Sigmoid colon (tissue), 6 donors: ENCODE measurements at regions not wholly inside any gene's neighbourhood (a gene's known extent, or its start where the extent isn't known, plus 50 kb on each side); places are given as distances from the start of the nearest gene placed in this dataset.

Experiments
- DNase-seq: peaks from one replicate; pipeline ENCODE4 v3.0.0-alpha.2; 2019
- H3K27ac ChIP-seq, 4 donors: fragments of 200-600 bp; sonication (generic); one replicate each; pipeline ENCODE4 v1.5.1; 2016 to 2019; ENCODE audit warnings: mild to moderate bottlenecking in 1 of 4
- H3K27me3 ChIP-seq, 3 donors: fragments of 200-600 bp; sonication (generic); one replicate each; pipeline ENCODE4 v1.5.1; 2019; ENCODE audit warnings: mild to moderate bottlenecking in 1 of 3
- H3K36me3 ChIP-seq, 4 donors: fragments of 200-600 bp; sonication (generic); one replicate each; pipeline ENCODE4 v1.5.1; 2016 to 2019
- H3K4me1 ChIP-seq, 4 donors: fragments of 200-600 bp; sonication (generic); one replicate each; pipeline ENCODE4 v1.5.1; 2017 to 2019
- H3K4me3 ChIP-seq, 4 donors: fragments of 200-600 bp; sonication (generic); one replicate each; pipeline ENCODE4 v1.5.1; 2017 to 2019; ENCODE audit warnings: mild to moderate bottlenecking in 2 of 4, moderate library complexity in 1 of 4
- H3K9me3 ChIP-seq, 4 donors: fragments of 200-600 bp in 3 of 4; sonication (generic) in 3 of 4; one replicate each; pipeline versions ENCODE4 v1.5.1 to v1.6.1; 2013 to 2019
- CTCF ChIP-seq, 4 experiments: fragments of 450-650 bp in 3 of 4; fragments of 200-600 bp in 1 of 4; IDR thresholded peaks; one replicate each; pipeline ENCODE4 v1.5.1; 2016 to 2019; ENCODE audit warnings: antibody characterized with exemption in 4 of 4, mild to moderate bottlenecking in 3 of 4, moderate library complexity in 2 of 4
- EP300 ChIP-seq, 4 donors: sonication (generic); formaldehyde crosslinking; IDR thresholded peaks; one replicate each; pipeline ENCODE4 v1.6.1; 2017; ENCODE audit warnings: antibody characterized with exemption in 4 of 4
- POLR2A ChIP-seq, 2 donors: fragments of 450-650 bp; IDR thresholded peaks; one replicate each; pipeline ENCODE4 v1.6.1; 2016; ENCODE audit warnings: antibody characterized with exemption in 2 of 2, mild to moderate bottlenecking in 2 of 2, moderate library complexity in 2 of 2
- POLR2AphosphoS5 ChIP-seq, 4 donors: sonication (generic); formaldehyde crosslinking; IDR thresholded peaks; one replicate each; pipeline ENCODE4 v1.6.1; 2017; ENCODE audit warnings: antibody characterized with exemption in 4 of 4
- WGBS, 2 donors: extraction: QIAGEN DNeasy Blood & Tissue Kit; methylation state at CpG; one replicate each; pipeline ENCODE4 v1.1.7; 2013; 5-methylcytosine and 5-hydroxymethylcytosine counted together
- intact Hi-C: fragments of 100-400 bp; cut with DNase I; formaldehyde crosslinking; loops from one replicate; pipeline ENCODE4 v1.15.1; 2023
- donor health status: healthy with polysubstance abuse.
- donor health status: healthy.

- 53 to 64% methylated on average over 6 of the region's 6 CpGs for WGBS, 2 donors
- intact Hi-C loops, result loop anchor here (10.0 kb wide), 1 partner anchor 180 kb away; no protein-coding TSS in a partner anchor
These were observed 219.3 kb upstream of the APCDD1 start for GRCh38 chr18:10234912-10235660.

GRCh38 chr18:10235661-10235952 is 218.8 kb upstream of the APCDD1 start:
- no peak for DNase-seq
- Histone ChIP-seq H3K9me3 (no peaks in the 10 kb centered on the region), H3K4me3 (no peak overlapping the region), H3K36me3 (no peaks in the 10 kb centered on the region), H3K4me1 (peaks cover 0 to 42% (median 31%) of the 10 kb centered on the region in 4 donors), H3K27ac (peak overlapping the region in 3 of 4 donors; percentile 43 to 51 (median 45)), H3K27me3 (no peaks in the 10 kb centered on the region)
- WGBS, 2 donors, result 15 to 64% methylated on average over 2 of the region's 2 CpGs
- TF ChIP-seq EP300 (IDR thresholded peaks at IDR 0.05) (no peak), POLR2A (IDR thresholded peaks at IDR 0.05) (no peak), CTCF (IDR thresholded peaks at IDR 0.05) (no peak), POLR2AphosphoS5 (IDR thresholded peaks at IDR 0.05) (no peak)
- intact Hi-C loops, result loop anchor here (10.0 kb wide), 1 partner anchor 181 kb away; no protein-coding TSS in a partner anchor

More at GRCh38 chr18:10234912-10235660, 219.3 kb upstream of the APCDD1 start:
- TF ChIP-seq POLR2AphosphoS5 (IDR thresholded peaks at IDR 0.05), result peak in 2 of 4 donors; percentile 26 to 34
- TF ChIP-seq POLR2A (IDR thresholded peaks at IDR 0.05), result no peak
- peak overlapping the region; percentile 43 to 51 (median 46) for H3K27ac ChIP-seq
- no peak overlapping the region for H3K4me3 ChIP-seq
- H3K36me3 ChIP-seq, result no peaks in the 10 kb centered on the region
- no peak for DNase-seq
- H3K4me1 ChIP-seq, result peaks cover 0 to 39% (median 31%) of the 10 kb centered on the region in 4 donors
- H3K9me3 ChIP-seq, result peaks cover 0 to 2% (median under 1%) of the 10 kb centered on the region in 4 donors
- H3K27me3 ChIP-seq, result no peaks in the 10 kb centered on the region

GRCh38 chr18:10239103-10239502 is 215.3 kb upstream of the APCDD1 start:
- intact Hi-C loops, result loop anchor here (10.0 kb wide), 1 partner anchor 184 kb away; no protein-coding TSS in a partner anchor
- Histone ChIP-seq H3K9me3 (no peaks in the 10 kb centered on the region), H3K27me3 (no peaks in the 10 kb centered on the region), H3K4me1 (peaks cover 0 to 42% (median 31%) of the 10 kb centered on the region in 4 donors), H3K36me3 (no peaks in the 10 kb centered on the region), H3K27ac (no peak overlapping the region), H3K4me3 (no peak overlapping the region)
- DNase-seq, result peak; percentile 85
- TF ChIP-seq CTCF (IDR thresholded peaks at IDR 0.05) (no peak), POLR2AphosphoS5 (IDR thresholded peaks at IDR 0.05) (no peak), EP300 (IDR thresholded peaks at IDR 0.05) (no peak), POLR2A (IDR thresholded peaks at IDR 0.05) (no peak)
- 72 to 82% methylated on average over 11 of the region's 11 CpGs for WGBS, 2 donors

- WGBS, 2 donors, result 85 to 90% methylated on average over 5 of the region's 5 CpGs
- no peaks in the 10 kb centered on the region for H3K9me3 ChIP-seq
- TF ChIP-seq EP300 (IDR thresholded peaks at IDR 0.05) (no peak), CTCF (IDR thresholded peaks at IDR 0.05) (no peak), POLR2AphosphoS5 (IDR thresholded peaks at IDR 0.05) (no peak), POLR2A (IDR thresholded peaks at IDR 0.05) (no peak)
These were observed 214.3 kb upstream of the APCDD1 start for GRCh38 chr18:10239991-10240634.

GRCh38 chr18:10240973-10241372 is 213.5 kb upstream of the APCDD1 start:
- H3K27ac ChIP-seq, result no peak overlapping the region
- H3K4me3 ChIP-seq, result no peak overlapping the region
- H3K9me3 ChIP-seq, result no peaks in the 10 kb centered on the region
- H3K4me1 ChIP-seq, result peaks cover 0 to 23% (median 12%) of the 10 kb centered on the region in 4 donors
- H3K36me3 ChIP-seq, result no peaks in the 10 kb centered on the region
- no peak for DNase-seq
- H3K27me3 ChIP-seq, result no peaks in the 10 kb centered on the region
- intact Hi-C loops, result no loop called here
- TF ChIP-seq POLR2A (IDR thresholded peaks at IDR 0.05) (no peak), CTCF (IDR thresholded peaks at IDR 0.05) (no peak), POLR2AphosphoS5 (IDR thresholded peaks at IDR 0.05) (no peak), EP300 (IDR thresholded peaks at IDR 0.05) (no peak)
- 91 to 93% methylated on average over 2 of the region's 2 CpGs for WGBS, 2 donors

More at GRCh38 chr18:10239991-10240634, 214.3 kb upstream of the APCDD1 start:
- Histone ChIP-seq H3K27me3 (no peaks in the 10 kb centered on the region), H3K27ac (no peak overlapping the region), H3K4me1 (peaks cover 0 to 32% (median 21%) of the 10 kb centered on the region in 4 donors), H3K36me3 (no peaks in the 10 kb centered on the region), H3K4me3 (no peak overlapping the region)
- intact Hi-C loops, result loop anchor here (10.0 kb wide), 1 partner anchor 185 kb away; no protein-coding TSS in a partner anchor
- DNase-seq, result no peak
